Neural progenitor cell (in vitro differentiated cells): ENCODE measurements at regions not wholly inside any gene's neighbourhood (a gene's known extent, or its start where the extent isn't known, plus 50 kb on each side); places are given as distances from the start of the nearest gene placed in this dataset.

Source experiments
- EZH2 ChIP-seq: fragments of 200-600 bp; sonication (generic); IDR thresholded peaks from 2 replicates; pipeline ENCODE4 v1.6.1; 2017; ENCODE audit warnings: antibody characterized with exemption, mild to moderate bottlenecking, moderate library complexity
- TF ChIP-seq, protein P1 (sequence below): fragments of 200-600 bp; sonication (generic); IDR thresholded peaks from 2 replicates; pipeline ENCODE4 v1.5.1; 2017; ENCODE audit warnings: antibody characterized with exemption, mild to moderate bottlenecking

DNA sequence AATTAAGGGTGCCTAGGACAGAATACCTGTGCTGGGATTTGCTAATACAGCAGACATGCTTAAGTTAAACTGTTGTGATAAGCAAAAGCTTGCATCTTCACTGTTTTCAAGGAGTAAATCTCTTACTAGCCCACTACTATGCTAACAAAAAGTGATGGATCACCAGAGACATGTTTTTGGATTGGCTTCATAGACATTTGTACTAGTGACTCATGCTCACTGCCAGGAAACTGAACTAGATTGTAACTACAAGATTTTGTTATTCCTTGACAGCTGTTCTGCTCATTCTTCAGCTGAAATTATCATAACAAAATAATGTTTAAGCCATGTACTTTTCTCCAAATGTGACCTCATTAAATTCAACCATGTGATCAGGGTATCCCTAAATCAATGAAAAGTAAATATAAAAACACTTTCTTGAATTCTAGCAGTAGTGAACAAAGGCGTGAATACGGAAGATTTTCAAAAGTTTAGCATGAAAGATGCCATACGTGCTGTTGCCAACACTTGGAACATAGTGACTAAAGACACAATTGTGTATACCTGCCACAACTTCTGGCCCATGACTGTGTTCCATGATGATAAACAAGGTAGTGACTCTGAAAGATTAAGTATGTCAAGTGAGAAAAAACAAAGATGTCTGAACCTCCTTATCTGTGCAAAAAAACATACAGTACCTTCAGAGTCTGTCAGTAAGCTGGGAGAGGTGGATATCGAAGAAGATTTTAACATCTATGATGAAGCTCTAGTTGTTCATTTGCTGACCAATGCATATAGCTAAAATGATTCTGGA lies 154.0 kb downstream of the BTC start:
- TF ChIP-seq, protein P1, sequence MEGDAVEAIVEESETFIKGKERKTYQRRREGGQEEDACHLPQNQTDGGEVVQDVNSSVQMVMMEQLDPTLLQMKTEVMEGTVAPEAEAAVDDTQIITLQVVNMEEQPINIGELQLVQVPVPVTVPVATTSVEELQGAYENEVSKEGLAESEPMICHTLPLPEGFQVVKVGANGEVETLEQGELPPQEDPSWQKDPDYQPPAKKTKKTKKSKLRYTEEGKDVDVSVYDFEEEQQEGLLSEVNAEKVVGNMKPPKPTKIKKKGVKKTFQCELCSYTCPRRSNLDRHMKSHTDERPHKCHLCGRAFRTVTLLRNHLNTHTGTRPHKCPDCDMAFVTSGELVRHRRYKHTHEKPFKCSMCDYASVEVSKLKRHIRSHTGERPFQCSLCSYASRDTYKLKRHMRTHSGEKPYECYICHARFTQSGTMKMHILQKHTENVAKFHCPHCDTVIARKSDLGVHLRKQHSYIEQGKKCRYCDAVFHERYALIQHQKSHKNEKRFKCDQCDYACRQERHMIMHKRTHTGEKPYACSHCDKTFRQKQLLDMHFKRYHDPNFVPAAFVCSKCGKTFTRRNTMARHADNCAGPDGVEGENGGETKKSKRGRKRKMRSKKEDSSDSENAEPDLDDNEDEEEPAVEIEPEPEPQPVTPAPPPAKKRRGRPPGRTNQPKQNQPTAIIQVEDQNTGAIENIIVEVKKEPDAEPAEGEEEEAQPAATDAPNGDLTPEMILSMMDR, result no peak
- TF ChIP-seq EZH2, result no peak
